GM10248 (cell line): ENCODE measurements at regions not wholly inside any gene's neighbourhood (a gene's known extent, or its start where the extent isn't known, plus 50 kb on each side); places are given as distances from the start of the nearest gene placed in this dataset.

ENCODE experiments used
- CTCF ChIA-PET: fragments of 300-600 bp; sonication (Branson Sonifier 250); formaldehyde crosslinking; extraction: SDS; loops from one replicate; lab custom pipeline; 2021; ENCODE audit warnings: antibody characterized with exemption; lab: Yijun Ruan, JAX
- POLR2A ChIA-PET: fragments of 350-650 bp; sonication (Branson Sonifier 250); formaldehyde crosslinking; extraction: SDS; loops from one replicate; lab custom pipeline; 2020; ENCODE audit warnings: antibody characterized with exemption; lab: Yijun Ruan, JAX
- DNase-seq: peaks from one replicate; pipeline ENCODE4 v3.0.0; 2012; ENCODE audit errors: extremely low spot score
- CTCF ChIP-seq: IDR thresholded peaks from 2 replicates; pipeline ENCODE4 v1.5.1; 2012; ENCODE audit warnings: mild to moderate bottlenecking, low read depth; ENCODE audit errors: extremely low read depth, missing control alignments, control extremely low read depth

DNA sequence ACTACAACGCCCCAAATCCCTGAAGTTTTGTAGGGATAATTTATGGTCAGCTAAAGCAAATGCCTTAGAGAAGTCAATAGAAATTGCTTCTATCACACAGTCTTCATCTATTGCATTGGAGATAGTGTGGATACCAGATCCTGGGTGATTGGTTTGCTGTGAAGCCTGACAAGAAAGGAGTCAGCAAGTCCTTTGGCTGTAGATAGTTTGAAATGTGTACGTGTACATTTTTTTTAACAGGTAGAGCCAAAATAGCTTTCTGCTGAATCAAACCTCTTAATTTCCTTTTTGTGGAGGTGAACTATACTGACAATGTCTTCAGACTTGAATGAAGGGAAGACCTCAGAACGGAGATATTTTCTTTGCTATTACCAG, 312.3 kb downstream of the ZBBX start:
- ChIA-PET POLR2A (no interaction called here), CTCF (no interaction called here)
- TF ChIP-seq CTCF, result no peak
- no peak for DNase-seq

DNA sequence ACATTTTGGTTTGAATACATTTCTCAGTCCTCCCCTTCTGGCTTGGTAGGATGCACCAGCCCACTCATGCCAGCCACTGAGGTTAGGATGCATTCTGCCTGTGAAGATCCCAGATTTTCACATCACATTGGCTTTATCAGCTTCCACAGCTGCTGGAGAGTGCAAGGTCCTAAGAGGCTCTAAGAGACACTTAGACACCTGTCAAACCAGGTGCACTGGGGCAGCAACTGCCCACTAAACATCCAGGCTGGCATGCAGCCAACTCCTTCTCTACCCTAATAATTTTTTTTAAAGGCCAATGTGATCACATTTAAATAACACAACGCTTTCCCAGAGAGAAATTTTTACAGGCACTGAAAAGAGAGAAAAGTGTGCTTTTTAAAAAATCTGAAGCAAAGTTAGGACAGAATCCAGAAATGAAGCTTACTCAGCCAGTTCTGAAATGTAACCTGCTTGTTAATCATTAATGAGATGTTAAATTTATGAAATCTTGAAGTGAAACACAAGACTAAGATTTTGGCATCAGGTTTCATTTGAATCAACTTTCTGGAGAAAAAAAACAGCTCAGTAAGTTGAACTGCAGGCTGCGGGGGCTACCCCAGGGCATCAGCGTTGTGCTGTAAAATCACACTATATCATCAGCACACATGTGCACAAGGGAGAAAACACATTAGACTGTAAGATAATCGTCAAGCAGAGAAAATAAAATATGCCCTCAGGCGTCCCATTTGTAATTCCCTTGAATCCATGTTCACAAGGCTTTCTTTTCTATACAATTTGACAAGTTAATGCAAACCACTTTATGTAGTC, 312.9 kb downstream of the ZBBX start:
- no peak for DNase-seq
- ChIA-PET POLR2A (no interaction called here), CTCF (no interaction called here)
- no peak for TF ChIP-seq CTCF

GRCh38 chr3:167057581-167057980, 322.5 kb downstream of the ZBBX start:
- DNase-seq, result no peak
- CTCF ChIA-PET, result interaction anchor here (1.0 to 1.4 kb wide), 3 partner anchors 9 to 57 kb away, joined by 3 read pairs; no protein-coding TSS in a partner anchor
- POLR2A ChIA-PET, result no interaction called here
- no peak for TF ChIP-seq CTCF

DNA sequence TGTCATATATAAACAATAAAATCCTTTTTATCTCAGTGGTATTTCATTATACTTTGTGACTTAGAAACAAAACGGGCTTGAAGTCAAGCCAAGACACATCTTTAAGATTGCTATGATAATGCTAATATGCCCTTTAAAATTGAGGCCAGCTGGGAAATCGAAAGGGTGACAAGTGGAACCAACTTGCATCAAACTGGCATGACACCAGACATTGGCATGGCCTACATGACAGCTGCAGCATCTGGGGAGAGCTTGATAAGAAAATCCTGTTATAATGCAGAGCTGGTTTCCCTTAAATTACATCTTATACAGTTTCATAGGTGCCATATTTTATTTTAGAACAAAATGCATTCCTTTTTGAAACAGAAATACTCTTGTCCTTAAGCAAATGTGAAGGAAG, 325.2 kb downstream of the ZBBX start:
- ChIA-PET CTCF (no interaction called here), POLR2A (no interaction called here)
- no peak for DNase-seq
- TF ChIP-seq CTCF, result no peak

- POLR2A ChIA-PET, result no interaction called here
- no peak for TF ChIP-seq CTCF
- CTCF ChIA-PET, result no interaction called here
- no peak for DNase-seq
These were observed 328.7 kb downstream of the ZBBX start for GRCh38 chr3:167051421-167051820.

GRCh38 chr3:167033866-167034265, 346.2 kb downstream of the ZBBX start:
- ChIA-PET CTCF (no interaction called here), POLR2A (no interaction called here)
- TF ChIP-seq CTCF, result no peak
- DNase-seq, result no peak
